GM12865 (cell line): ENCODE measurements at regions not wholly inside any gene's neighbourhood (a gene's known extent, or its start where the extent isn't known, plus 50 kb on each side); places are given as distances from the start of the nearest gene placed in this dataset.

Experiments
- DNase-seq: peaks from one replicate; pipeline ENCODE4 v3.0.0; 2010; ENCODE audit warnings: low read depth
- H3K4me3 ChIP-seq: 2 replicates; pipeline ENCODE4 v1.5.1; 2011; ENCODE audit warnings: mild to moderate bottlenecking, low read depth, low read length, control low read depth
- TF ChIP-seq, protein P1 (sequence below): IDR thresholded peaks from 2 replicates; pipeline ENCODE4 v1.5.1; 2011; ENCODE audit warnings: low read length, control low read depth, low read depth, inconsistent platforms; ENCODE audit not compliant: insufficient read depth; ENCODE audit errors: missing control alignments

DNA sequence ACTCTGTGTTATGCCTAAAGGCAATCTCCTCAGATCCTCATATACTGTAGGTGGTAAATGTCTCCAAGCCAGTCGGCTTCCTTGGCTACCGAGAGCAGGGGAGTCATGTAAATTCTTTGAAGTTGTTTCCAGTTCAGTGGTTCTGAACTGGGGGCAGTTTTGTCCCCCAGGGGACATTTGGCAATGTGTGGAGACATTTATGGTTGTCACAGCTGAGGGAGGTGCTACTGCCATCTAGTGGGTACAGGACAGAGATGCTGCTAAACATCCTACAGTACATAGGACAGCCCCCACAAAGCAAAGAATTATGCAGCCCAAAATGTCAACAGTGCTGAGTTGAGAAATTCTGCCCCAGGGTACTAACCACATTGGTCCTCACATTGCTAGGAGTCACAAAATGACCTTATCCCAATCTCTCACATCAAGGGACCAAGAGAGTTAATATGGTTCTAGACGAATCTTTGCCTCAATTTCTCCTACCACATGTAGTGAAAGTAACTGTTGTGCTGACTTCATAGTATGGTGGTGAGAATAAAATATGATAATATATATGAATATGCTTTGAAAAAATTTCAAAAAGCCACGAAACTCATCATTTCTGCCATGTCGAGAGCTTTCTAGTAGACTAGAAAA, 104.4 kb upstream of the ARHGAP24 start:
- H3K4me3 ChIP-seq, result no peak overlapping the region
- TF ChIP-seq, protein P1, sequence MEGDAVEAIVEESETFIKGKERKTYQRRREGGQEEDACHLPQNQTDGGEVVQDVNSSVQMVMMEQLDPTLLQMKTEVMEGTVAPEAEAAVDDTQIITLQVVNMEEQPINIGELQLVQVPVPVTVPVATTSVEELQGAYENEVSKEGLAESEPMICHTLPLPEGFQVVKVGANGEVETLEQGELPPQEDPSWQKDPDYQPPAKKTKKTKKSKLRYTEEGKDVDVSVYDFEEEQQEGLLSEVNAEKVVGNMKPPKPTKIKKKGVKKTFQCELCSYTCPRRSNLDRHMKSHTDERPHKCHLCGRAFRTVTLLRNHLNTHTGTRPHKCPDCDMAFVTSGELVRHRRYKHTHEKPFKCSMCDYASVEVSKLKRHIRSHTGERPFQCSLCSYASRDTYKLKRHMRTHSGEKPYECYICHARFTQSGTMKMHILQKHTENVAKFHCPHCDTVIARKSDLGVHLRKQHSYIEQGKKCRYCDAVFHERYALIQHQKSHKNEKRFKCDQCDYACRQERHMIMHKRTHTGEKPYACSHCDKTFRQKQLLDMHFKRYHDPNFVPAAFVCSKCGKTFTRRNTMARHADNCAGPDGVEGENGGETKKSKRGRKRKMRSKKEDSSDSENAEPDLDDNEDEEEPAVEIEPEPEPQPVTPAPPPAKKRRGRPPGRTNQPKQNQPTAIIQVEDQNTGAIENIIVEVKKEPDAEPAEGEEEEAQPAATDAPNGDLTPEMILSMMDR, result peak; percentile 84
- DNase-seq, result peak; percentile 63

- TF ChIP-seq, protein P1, result no peak
- no peak overlapping the region for H3K4me3 ChIP-seq
Measured at GRCh38 chr4:85372966-85373365, 102.0 kb upstream of the ARHGAP24 start.

DNA sequence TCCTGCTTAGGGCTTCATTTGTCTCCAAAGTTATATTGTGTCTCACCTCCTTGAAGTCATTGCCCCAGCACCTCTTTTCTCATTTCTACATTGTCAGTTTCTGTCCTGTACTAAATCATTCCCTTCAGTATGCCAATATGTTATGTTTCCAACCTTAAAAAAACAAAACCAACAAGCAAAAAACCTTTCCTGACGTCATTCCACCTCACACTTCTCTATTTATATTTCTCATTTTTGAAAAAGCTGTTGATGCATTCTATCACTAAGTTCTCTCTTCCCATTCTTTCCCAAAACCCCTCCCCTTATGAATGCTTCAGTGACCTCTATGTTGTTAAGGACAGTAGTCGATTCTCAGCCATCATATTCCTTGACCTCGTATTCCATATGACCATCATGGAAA, 98.7 kb upstream of the ARHGAP24 start:
- TF ChIP-seq, protein P1, result no peak
- no peak overlapping the region for H3K4me3 ChIP-seq
- no peak for DNase-seq

More at GRCh38 chr4:85372966-85373365, 102.0 kb upstream of the ARHGAP24 start:
- DNase-seq, result no peak

- TF ChIP-seq, protein P1, result no peak
- no peak for DNase-seq
- H3K4me3 ChIP-seq, result no peak overlapping the region
Measured at GRCh38 chr4:85381968-85382367, 93.0 kb upstream of the ARHGAP24 start.

DNA sequence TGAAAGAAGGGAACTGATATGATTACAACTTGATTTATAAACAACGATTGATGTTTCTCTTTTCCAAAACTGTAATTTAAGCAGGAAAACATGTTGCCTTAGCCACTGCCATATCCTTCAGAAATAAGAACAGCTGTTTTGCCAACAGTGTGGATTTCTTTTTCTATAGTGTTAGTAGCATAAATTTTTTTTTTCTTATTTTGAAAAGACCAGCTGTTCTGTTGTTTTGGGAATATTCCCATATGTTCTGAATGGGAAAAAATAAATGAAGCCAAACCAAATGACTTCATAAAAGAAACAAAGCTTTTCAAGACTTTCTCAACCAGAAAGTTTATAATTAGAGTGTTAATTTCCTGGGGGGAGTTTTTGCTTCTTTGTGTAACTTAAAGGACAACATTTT, 83.9 kb upstream of the ARHGAP24 start:
- no peak for DNase-seq
- H3K4me3 ChIP-seq, result no peak overlapping the region
- TF ChIP-seq, protein P1, result no peak

- TF ChIP-seq, protein P1, result no peak
- peak; percentile 48 for DNase-seq
- no peak overlapping the region for H3K4me3 ChIP-seq
Measured at GRCh38 chr4:85391589-85392410, 83.2 kb upstream of the ARHGAP24 start.
